ENCODE measurements at regions not wholly inside any gene's neighbourhood (a gene's known extent, or its start where the extent isn't known, plus 50 kb on each side); places are given as distances from the start of the nearest gene placed in this dataset.

GRCh38 chr6:14582749-14583148 lies 465.2 kb downstream of the CD83 start:
- H2AFZ ChIP-seq (ENCODE audit: low read depth, low read length, severe bottlenecking) = no peak overlapping the region
- no peak overlapping the region for H3K4me3 ChIP-seq (ENCODE audit: insufficient read depth, low read length, poor library complexity, severe bottlenecking)
- H3K27ac ChIP-seq (ENCODE audit: low read depth, low read length) = no peak overlapping the region
- no peaks in the 10 kb centered on the region for H3F3A ChIP-seq (ENCODE audit: insufficient read depth)
- no peak overlapping the region for H3K9ac ChIP-seq (ENCODE audit: low read length)
- H3K27me3 ChIP-seq (ENCODE audit: low read length) = no peaks in the 10 kb centered on the region
- H3K36me3 ChIP-seq (ENCODE audit: low read length) = no peaks in the 10 kb centered on the region
- no peak overlapping the region for H3K4me2 ChIP-seq (ENCODE audit: low read depth, low read length, poor library complexity, severe bottlenecking)
- no peak for TF ChIP-seq EZH2phosphoT487 (conservative IDR thresholded peaks at IDR 0.05; ENCODE audit: low read length)
- no peaks in the 10 kb centered on the region for H3K9me3 ChIP-seq (ENCODE audit: insufficient read depth, low read length)
- H3K79me2 ChIP-seq (ENCODE audit: insufficient read depth, low read length) = no peaks in the 10 kb centered on the region
- no peaks in the 10 kb centered on the region for H3K9me2 ChIP-seq (replicated peaks; ENCODE audit: insufficient read depth, low read length)
- no peaks in the 10 kb centered on the region for H4K20me1 ChIP-seq (ENCODE audit: low read depth, low read length)

- Histone ChIP-seq H4K20me1 (ENCODE audit: low read depth, low read length) (no peaks in the 10 kb centered on the region), H2AFZ (ENCODE audit: low read depth, low read length, severe bottlenecking) (no peak overlapping the region), H3K79me2 (ENCODE audit: insufficient read depth, low read length) (no peaks in the 10 kb centered on the region), H3K9ac (ENCODE audit: low read length) (no peak overlapping the region), H3F3A (ENCODE audit: insufficient read depth) (no peaks in the 10 kb centered on the region), H3K4me2 (ENCODE audit: low read depth, low read length, poor library complexity, severe bottlenecking) (no peak overlapping the region), H3K9me2 (replicated peaks; ENCODE audit: insufficient read depth, low read length) (no peaks in the 10 kb centered on the region), H3K27ac (ENCODE audit: low read depth, low read length) (no peak overlapping the region), H3K36me3 (ENCODE audit: low read length) (no peaks in the 10 kb centered on the region), H3K27me3 (ENCODE audit: low read length) (no peaks in the 10 kb centered on the region), H3K4me3 (ENCODE audit: insufficient read depth, low read length, poor library complexity, severe bottlenecking) (no peak overlapping the region), H3K9me3 (ENCODE audit: insufficient read depth, low read length) (no peaks in the 10 kb centered on the region)
- TF ChIP-seq CTCF (IDR thresholded peaks at IDR 0.05; ENCODE audit: insufficient read depth, low read length, poor library complexity, severe bottlenecking) = no peak
- no peak for TF ChIP-seq EZH2phosphoT487 (conservative IDR thresholded peaks at IDR 0.05; ENCODE audit: low read length)
These were observed 466.3 kb downstream of the CD83 start for GRCh38 chr6:14583826-14584225.

DNA sequence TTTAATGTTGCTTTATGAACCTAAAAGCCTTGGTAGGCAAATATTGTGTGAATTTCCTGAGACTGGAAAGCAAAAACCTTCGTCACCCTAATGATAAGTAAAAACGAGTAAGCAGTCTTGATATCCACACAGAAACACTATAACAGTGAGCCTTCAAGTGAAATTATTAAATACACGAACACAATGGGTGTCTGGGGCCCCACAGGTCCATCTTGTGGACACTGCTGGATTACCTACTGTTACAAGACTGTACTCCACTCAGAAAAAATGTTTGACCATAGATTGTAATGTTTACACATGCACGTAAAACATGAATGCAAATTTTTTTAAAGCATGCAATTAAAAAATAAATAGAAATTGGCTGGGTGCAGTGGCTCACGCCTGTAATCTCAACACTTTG lies 466.9 kb downstream of the CD83 start:
- H3K27ac ChIP-seq (ENCODE audit: low read depth, low read length) = no peak overlapping the region
- H3K4me2 ChIP-seq (ENCODE audit: low read depth, low read length, poor library complexity, severe bottlenecking) = no peak overlapping the region
- H3K4me3 ChIP-seq (ENCODE audit: insufficient read depth, low read length, poor library complexity, severe bottlenecking) = no peak overlapping the region
- no peaks in the 10 kb centered on the region for H3K9me3 ChIP-seq (ENCODE audit: insufficient read depth, low read length)
- H4K20me1 ChIP-seq (ENCODE audit: low read depth, low read length) = no peaks in the 10 kb centered on the region
- no peaks in the 10 kb centered on the region for H3K79me2 ChIP-seq (ENCODE audit: insufficient read depth, low read length)
- H3K36me3 ChIP-seq (ENCODE audit: low read length) = no peaks in the 10 kb centered on the region
- H3K9me2 ChIP-seq (replicated peaks; ENCODE audit: insufficient read depth, low read length) = no peaks in the 10 kb centered on the region
- H3K9ac ChIP-seq (ENCODE audit: low read length) = no peak overlapping the region
- no peak overlapping the region for H2AFZ ChIP-seq (ENCODE audit: low read depth, low read length, severe bottlenecking)
- no peaks in the 10 kb centered on the region for H3F3A ChIP-seq (ENCODE audit: insufficient read depth)
- TF ChIP-seq CTCF (IDR thresholded peaks at IDR 0.05; ENCODE audit: insufficient read depth, low read length, poor library complexity, severe bottlenecking) = no peak
- TF ChIP-seq EZH2phosphoT487 (conservative IDR thresholded peaks at IDR 0.05; ENCODE audit: low read length) = no peak
- no peaks in the 10 kb centered on the region for H3K27me3 ChIP-seq (ENCODE audit: low read length)

DNA sequence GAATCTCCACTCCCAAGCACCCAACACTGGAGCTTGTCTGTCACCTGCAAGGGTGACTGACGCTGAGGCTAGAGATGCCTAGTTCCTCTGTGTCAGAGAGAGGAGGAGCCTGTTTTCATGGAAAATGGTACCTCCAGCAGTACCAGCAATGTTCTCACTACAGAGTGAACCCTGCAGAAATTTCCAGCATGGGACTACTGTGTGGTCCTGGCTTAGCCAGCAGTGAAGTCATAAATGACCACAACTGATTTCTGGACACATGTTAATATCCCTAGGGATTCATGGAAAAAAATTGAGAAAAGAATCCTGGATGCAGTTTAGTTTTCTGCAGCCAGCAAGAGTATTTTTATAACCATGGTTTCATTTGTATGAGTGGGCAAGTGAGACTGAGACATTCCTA lies 468.1 kb downstream of the CD83 start:
- no peak for TF ChIP-seq CTCF (IDR thresholded peaks at IDR 0.05; ENCODE audit: insufficient read depth, low read length, poor library complexity, severe bottlenecking)
- no peak for TF ChIP-seq EZH2phosphoT487 (conservative IDR thresholded peaks at IDR 0.05; ENCODE audit: low read length)
- Histone ChIP-seq H3K9ac (ENCODE audit: low read length) (no peak overlapping the region), H3K4me2 (ENCODE audit: low read depth, low read length, poor library complexity, severe bottlenecking) (no peak overlapping the region)

More for the DNA sequence above, 468.1 kb downstream of the CD83 start:
- Histone ChIP-seq H3K27me3 (ENCODE audit: low read length) (no peaks in the 10 kb centered on the region), H4K20me1 (ENCODE audit: low read depth, low read length) (no peaks in the 10 kb centered on the region), H3K9me3 (ENCODE audit: insufficient read depth, low read length) (no peaks in the 10 kb centered on the region), H3K79me2 (ENCODE audit: insufficient read depth, low read length) (no peaks in the 10 kb centered on the region), H2AFZ (ENCODE audit: low read depth, low read length, severe bottlenecking) (no peak overlapping the region), H3K36me3 (ENCODE audit: low read length) (no peaks in the 10 kb centered on the region), H3K9me2 (replicated peaks; ENCODE audit: insufficient read depth, low read length) (no peaks in the 10 kb centered on the region), H3K4me3 (ENCODE audit: insufficient read depth, low read length, poor library complexity, severe bottlenecking) (no peak overlapping the region), H3K27ac (ENCODE audit: low read depth, low read length) (no peak overlapping the region), H3F3A (ENCODE audit: insufficient read depth) (no peaks in the 10 kb centered on the region)
